K562 (cell line): ENCODE measurements at regions not wholly inside any gene's neighbourhood (a gene's known extent, or its start where the extent isn't known, plus 50 kb on each side); places are given as distances from the start of the nearest gene placed in this dataset.

Experiments used
- ATAC-seq: fragments of 200-7000 bp; cut with Tn5 transposase; 3 replicates; pipeline ENCODE4 v1.9.1; 2020; ENCODE audit warnings: moderate library complexity
- BruUV-seq: library from RNA; stranded (reverse); fragments of 400-500 nt; replicated peaks from 2 replicates; lab custom pipeline; 2021; lab: Mats Ljungman, UMichigan
- CTCF ChIA-PET: fragments of 300-600 bp; formaldehyde crosslinking; extraction: SDS; loops from one replicate; lab custom pipeline; 2021; ENCODE audit warnings: low intra/inter-chr PET ratio; lab: Yijun Ruan, JAX
- POLR2A ChIA-PET: fragments of 300-600, 350-650 bp; sonication (Branson Sonifier 250); formaldehyde crosslinking; extraction: SDS; loops from one replicate; lab custom pipeline; 2021; ENCODE audit warnings: antibody characterized with exemption, inconsistent platforms; lab: Yijun Ruan, JAX
- DNase-seq, 4 experiments: peaks; one replicate each; pipeline versions ENCODE4 v3.0.0 to v3.0.0-alpha.2; 2011 to 2018; ENCODE audit warnings: low spot score in 3 of 4, mixed read lengths in 3 of 4; ENCODE audit errors: extremely low read depth in 1 of 4
- FAIRE-seq: peaks from 2 replicates; lab custom pipeline; 2011; peaks lifted over from hg19 to GRCh38; lab: Jason Lieb, UNC
- H2AFZ ChIP-seq: 2 replicates; pipeline ENCODE4 v1.6.0; 2011; ENCODE audit warnings: low read depth, low read length, control low read depth, inconsistent platforms
- H3K27ac ChIP-seq: fragments of 200-600 bp; 3 replicates; pipeline ENCODE4 v1.8.0; 2011; ENCODE audit warnings: low read depth, mild to moderate bottlenecking, control low read depth, inconsistent platforms, low read length, moderate library complexity, mixed read lengths; ENCODE audit errors: extremely low read depth
- H3K27me3 ChIP-seq, 2 experiments: fragments of 300-600 bp in 1 of 2; 2 replicates in 1 of 2; 3 replicates in 1 of 2; pipeline versions ENCODE4 v1.6.0 to v1.8.0; 2011; ENCODE audit warnings: inconsistent platforms in 2 of 2, low read length in 2 of 2, mild to moderate bottlenecking in 1 of 2, mixed read lengths in 1 of 2, moderate library complexity in 1 of 2; ENCODE audit not compliant: control insufficient read depth in 2 of 2, insufficient read depth in 2 of 2
- H3K36me3 ChIP-seq: fragments of 300-600 bp; 3 replicates; pipeline ENCODE4 v1.8.0; 2011; ENCODE audit warnings: mild to moderate bottlenecking, low read length, inconsistent platforms; ENCODE audit not compliant: control insufficient read depth, insufficient read depth
- H3K4me1 ChIP-seq, 2 experiments: fragments of 200-600 bp in 1 of 2; replicated peaks in 1 of 2; 2 replicates in 1 of 2; 3 replicates in 1 of 2; pipeline versions ENCODE4 v1.5.1 to v1.8.0; 2011; ENCODE audit warnings: inconsistent platforms in 2 of 2, low read length in 2 of 2, mild to moderate bottlenecking in 1 of 2, mixed read lengths in 1 of 2, moderate library complexity in 1 of 2; ENCODE audit not compliant: control insufficient read depth in 2 of 2, insufficient read depth in 2 of 2
- H3K4me2 ChIP-seq: 2 replicates; pipeline ENCODE4 v1.6.1; 2011; ENCODE audit warnings: low read length, control low read depth, inconsistent platforms, mixed read lengths; ENCODE audit not compliant: insufficient read depth
- H3K4me3 ChIP-seq: fragments of 200-600 bp; sonication (generic), shearing (Covaris generic); 2 replicates; pipeline ENCODE4 v1.5.1; 2016; ENCODE audit warnings: control low read depth, inconsistent platforms
- H3K79me2 ChIP-seq: fragments of 200-600 bp; 3 replicates; pipeline ENCODE4 v1.8.0; 2011; ENCODE audit warnings: low read length, inconsistent platforms; ENCODE audit not compliant: control insufficient read depth, insufficient read depth
- H3K9ac ChIP-seq, 2 experiments: 2 replicates each; pipeline versions ENCODE4 v1.6.0 to v1.6.1; 2011; ENCODE audit warnings: low read depth in 2 of 2, low read length in 2 of 2, control low read depth in 1 of 2, inconsistent platforms in 1 of 2, mild to moderate bottlenecking in 1 of 2, mixed read lengths in 1 of 2; ENCODE audit not compliant: insufficient read depth in 1 of 2
- H3K9me1 ChIP-seq: one replicate; pipeline ENCODE4 v1.6.0; 2011; ENCODE audit warnings: inconsistent platforms, mild to moderate bottlenecking, low read length, moderate library complexity; ENCODE audit not compliant: control insufficient read depth, insufficient read depth
- H3K9me3 ChIP-seq: replicated peaks from 2 replicates; pipeline ENCODE4 v1.5.1; 2011; ENCODE audit warnings: low read depth, low read length, inconsistent platforms; ENCODE audit not compliant: control insufficient read depth, insufficient read depth
- H4K20me1 ChIP-seq: replicated peaks from 2 replicates; pipeline ENCODE4 v1.6.1; 2011; ENCODE audit warnings: low read length, inconsistent platforms, mixed read lengths; ENCODE audit not compliant: control insufficient read depth, insufficient read depth
- CBFA2T2 ChIP-seq: fragments of 450-650 bp; conservative IDR thresholded peaks from 2 replicates; pipeline ENCODE4 v1.6.1; 2017; ENCODE audit warnings: mild to moderate bottlenecking
- WGBS: fragments of 100-300 bp; shearing (Covaris generic); methylation state at CpG from one replicate; pipeline ENCODE4 v1.1.6; 2016; ENCODE audit warnings: low coverage, mixed read lengths; ENCODE audit not compliant: insufficient coverage; ENCODE audit errors: missing lambda C conversion rate; 5-methylcytosine and 5-hydroxymethylcytosine counted together
- in situ Hi-C: fragments of 300-500 bp; cut with MboI; formaldehyde crosslinking; loops from 4 replicates; pipeline ENCODE4 v1.15.0; 2018; ENCODE audit warnings: inconsistent platforms, mixed read lengths
- intact Hi-C: fragments of 100-400 bp; cut with micrococcal nuclease; formaldehyde crosslinking; loops from 2 replicates; pipeline ENCODE4 v1.14.2; 2022
- TF ChIP-seq, protein P1 (sequence below): fragments of 200-800 bp; sonication (Bioruptor generic); IDR thresholded peaks from 2 replicates; pipeline ENCODE4 v1.6.1; 2017; ENCODE audit warnings: missing genetic modification characterization, missing compliant biosample characterization

DNA sequence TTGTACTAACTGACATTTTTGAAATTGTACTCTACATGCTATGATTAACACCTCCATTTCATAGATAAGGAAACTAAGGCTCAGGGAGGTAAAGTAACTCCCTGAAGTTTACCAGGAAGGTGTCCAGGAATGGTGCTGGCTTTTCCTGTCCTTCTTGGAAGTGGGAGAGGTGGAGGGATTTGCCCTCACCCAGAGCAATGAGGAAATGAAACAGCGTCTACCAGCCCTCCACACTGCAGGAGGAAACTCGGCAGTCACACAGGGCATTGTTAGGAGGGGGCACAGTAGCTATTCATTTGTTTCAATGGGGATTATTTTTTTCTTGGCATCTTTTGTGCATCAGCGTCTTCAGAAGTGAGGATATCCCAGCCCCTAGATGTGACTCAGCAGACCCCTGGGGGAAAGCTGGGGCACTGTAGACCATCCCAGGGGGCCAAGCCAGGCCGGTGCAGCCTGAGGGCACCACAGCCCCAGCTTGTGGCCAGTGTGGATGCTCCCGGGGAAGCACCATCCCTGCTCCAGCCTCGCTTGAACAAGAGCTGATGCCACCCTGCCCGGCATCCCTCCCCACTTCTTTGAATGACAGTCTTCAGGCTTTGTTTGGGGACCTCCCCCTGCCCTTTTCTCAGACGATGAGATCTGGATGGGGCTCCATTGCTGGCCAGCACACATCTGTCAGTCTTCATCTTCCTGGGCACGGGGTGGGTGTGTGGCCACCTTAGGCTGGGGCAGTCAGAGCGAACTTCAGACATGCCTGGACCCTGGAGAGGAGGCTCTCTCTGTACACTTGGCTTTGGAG lies 224.4 kb upstream of the PMEPA1 start:
- Histone ChIP-seq H3K9me3 (no peaks in the 10 kb centered on the region), H3K4me2 (no peak overlapping the region), H3K27me3 (no peaks in the 10 kb centered on the region; a peak in 1 of 5 replicates), H3K4me1 (no peaks in the 10 kb centered on the region), H4K20me1 (no peaks in the 10 kb centered on the region; the same call in 1 of the 2 replicates), H3K4me3 (no peak overlapping the region), H3K9ac (no peak overlapping the region), H3K9me1 (no peaks in the 10 kb centered on the region), H3K27ac (no peak overlapping the region), H3K36me3 (no peaks in the 10 kb centered on the region), H2AFZ (no peak overlapping the region), H3K79me2 (no peaks in the 10 kb centered on the region)
- in situ Hi-C loops (no loop called here), intact Hi-C loops (no loop called here)
- ATAC-seq (no peak), FAIRE-seq (no peak), DNase-seq (no peak)
- TF ChIP-seq CBFA2T2, result no peak
- TF ChIP-seq, protein P1, sequence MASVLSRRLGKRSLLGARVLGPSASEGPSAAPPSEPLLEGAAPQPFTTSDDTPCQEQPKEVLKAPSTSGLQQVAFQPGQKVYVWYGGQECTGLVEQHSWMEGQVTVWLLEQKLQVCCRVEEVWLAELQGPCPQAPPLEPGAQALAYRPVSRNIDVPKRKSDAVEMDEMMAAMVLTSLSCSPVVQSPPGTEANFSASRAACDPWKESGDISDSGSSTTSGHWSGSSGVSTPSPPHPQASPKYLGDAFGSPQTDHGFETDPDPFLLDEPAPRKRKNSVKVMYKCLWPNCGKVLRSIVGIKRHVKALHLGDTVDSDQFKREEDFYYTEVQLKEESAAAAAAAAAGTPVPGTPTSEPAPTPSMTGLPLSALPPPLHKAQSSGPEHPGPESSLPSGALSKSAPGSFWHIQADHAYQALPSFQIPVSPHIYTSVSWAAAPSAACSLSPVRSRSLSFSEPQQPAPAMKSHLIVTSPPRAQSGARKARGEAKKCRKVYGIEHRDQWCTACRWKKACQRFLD, result no peak
- 0% methylated on average over 9 of the region's 10 CpGs for WGBS
- POLR2A ChIA-PET, result interaction anchor here (0.5 to 0.7 kb wide), 2 partner anchors 279 to 1400 kb away, joined by 3 to 4 read pairs; no protein-coding TSS in a partner anchor
- CTCF ChIA-PET, result no interaction called here
- no TSS peak for BruUV-seq
